Neural cell (in vitro differentiated cells): ENCODE measurements at regions not wholly inside any gene's neighbourhood (a gene's known extent, or its start where the extent isn't known, plus 50 kb on each side); places are given as distances from the start of the nearest gene placed in this dataset.

Source experiments
- H2AFZ ChIP-seq: fragments of 200-600, 300-800 bp; sonication (generic), shearing (Covaris generic); 2 replicates; pipeline ENCODE4 v1.6.0; 2014; ENCODE audit warnings: low read depth, mild to moderate bottlenecking, antibody characterized with exemption, low read length, moderate library complexity
- H3F3A ChIP-seq: fragments of 200-600 bp; shearing (Covaris generic); 2 replicates; pipeline ENCODE4 v1.6.1; 2016; ENCODE audit warnings: mild to moderate bottlenecking, moderate library complexity, mixed read lengths, antibody characterized with exemption, low read length; ENCODE audit not compliant: insufficient read depth, poor library complexity, severe bottlenecking
- H3K27ac ChIP-seq: fragments of 200-600, 300-800 bp; sonication (generic), shearing (Covaris generic); 2 replicates; pipeline ENCODE4 v1.5.1; 2014; ENCODE audit warnings: mild to moderate bottlenecking, low read length, moderate library complexity
- H3K27me3 ChIP-seq: fragments of 300-800, 200-600 bp; sonication (generic), shearing (Covaris generic); 2 replicates; pipeline ENCODE4 v1.6.0; 2014; ENCODE audit warnings: mild to moderate bottlenecking, low read depth, low read length, moderate library complexity; ENCODE audit not compliant: insufficient read depth
- H3K36me3 ChIP-seq: fragments of 300-800, 200-600 bp; sonication (generic), shearing (Covaris generic); 2 replicates; pipeline ENCODE4 v1.5.1; 2014; ENCODE audit warnings: mild to moderate bottlenecking, antibody characterized with exemption, low read length, moderate library complexity; ENCODE audit not compliant: insufficient read depth
- H3K4me2 ChIP-seq: fragments of 300-800, 200-600 bp; sonication (generic), shearing (Covaris generic); 2 replicates; pipeline ENCODE4 v1.6.0; 2014; ENCODE audit warnings: mild to moderate bottlenecking, low read length
- H3K4me3 ChIP-seq: fragments of 300-800, 200-600 bp; sonication (generic), shearing (Covaris generic); 2 replicates; pipeline ENCODE4 v1.5.1; 2014; ENCODE audit warnings: mild to moderate bottlenecking, low read length, moderate library complexity
- H3K79me2 ChIP-seq: fragments of 200-600 bp; shearing (Covaris generic); replicated peaks from 2 replicates; pipeline ENCODE4 v1.6.0; 2014; ENCODE audit warnings: mild to moderate bottlenecking, low read length, moderate library complexity; ENCODE audit not compliant: insufficient read depth
- H3K9ac ChIP-seq: fragments of 300-800, 200-600 bp; sonication (generic), shearing (Covaris generic); 2 replicates; pipeline ENCODE4 v1.6.1; 2016; ENCODE audit warnings: mild to moderate bottlenecking, low read length, mixed read lengths
- H3K9me2 ChIP-seq: fragments of 200-600 bp; shearing (Covaris generic); 2 replicates; pipeline ENCODE4 v1.6.1; 2016; ENCODE audit warnings: mild to moderate bottlenecking, low read length, mixed read lengths; ENCODE audit not compliant: insufficient read depth
- H3K9me3 ChIP-seq: fragments of 200-600, 300-800 bp; sonication (generic), shearing (Covaris generic); 2 replicates; pipeline ENCODE4 v1.6.1; 2016; ENCODE audit warnings: mild to moderate bottlenecking, mixed run types, low read length, moderate library complexity, mixed read lengths
- H4K20me1 ChIP-seq: fragments of 200-600 bp; shearing (Covaris generic); 2 replicates; pipeline ENCODE4 v1.6.1; 2016; ENCODE audit warnings: mild to moderate bottlenecking, mixed run types; ENCODE audit not compliant: insufficient read depth
- CTCF ChIP-seq: fragments of 450-650 bp; IDR thresholded peaks from 2 replicates; pipeline ENCODE4 v1.5.1; 2014; ENCODE audit warnings: antibody characterized with exemption, mild to moderate bottlenecking, moderate library complexity; ENCODE audit not compliant: poor library complexity, severe bottlenecking
- EP300 ChIP-seq: fragments of 450-650 bp; conservative IDR thresholded peaks from 2 replicates; pipeline ENCODE4 v1.6.1; 2014; ENCODE audit warnings: antibody characterized with exemption, mild to moderate bottlenecking, moderate library complexity; ENCODE audit not compliant: poor library complexity, severe bottlenecking
- EZH2 ChIP-seq: fragments of 200-600, 300-800 bp; shearing (Covaris generic), sonication (generic); IDR thresholded peaks from 2 replicates; pipeline ENCODE4 v1.6.1; 2014; ENCODE audit warnings: antibody characterized with exemption, low read length, borderline replicate concordance, mild to moderate bottlenecking; ENCODE audit not compliant: insufficient read depth, poor library complexity, severe bottlenecking
- MXI1 ChIP-seq: fragments of 450-650 bp; conservative IDR thresholded peaks from 2 replicates; pipeline ENCODE4 v1.6.1; 2014; ENCODE audit warnings: antibody characterized with exemption, mild to moderate bottlenecking; ENCODE audit not compliant: poor library complexity, severe bottlenecking
- POLR2AphosphoS5 ChIP-seq: IDR thresholded peaks from 2 replicates; pipeline ENCODE4 v1.6.1; 2012
- RAD21 ChIP-seq: fragments of 450-650 bp; conservative IDR thresholded peaks from 2 replicates; pipeline ENCODE4 v1.6.1; 2014; ENCODE audit warnings: antibody characterized with exemption, mild to moderate bottlenecking, moderate library complexity
- REST ChIP-seq: IDR thresholded peaks from 2 replicates; pipeline ENCODE4 v1.6.1; 2012; ENCODE audit warnings: borderline replicate concordance
- SMC3 ChIP-seq: fragments of 450-650 bp; conservative IDR thresholded peaks from 2 replicates; pipeline ENCODE4 v1.6.1; 2014; ENCODE audit warnings: antibody characterized with exemption, mild to moderate bottlenecking, moderate library complexity; ENCODE audit not compliant: poor library complexity
- TAF1 ChIP-seq: IDR thresholded peaks from 2 replicates; pipeline ENCODE4 v1.6.1; 2012; ENCODE audit warnings: low read depth

- no peaks in the 10 kb centered on the region for H3F3A ChIP-seq
- H3K4me2 ChIP-seq, result no peak overlapping the region
- H3K9ac ChIP-seq, result no peak overlapping the region
Observed at GRCh38 chr5:38615981-38616451, 59.6 kb upstream of the LIFR start.

GRCh38 chr5:38618154-38618553, 61.7 kb upstream of the LIFR start:
- Histone ChIP-seq H4K20me1 (no peaks in the 10 kb centered on the region), H3K79me2 (no peaks in the 10 kb centered on the region), H3K4me3 (no peak overlapping the region), H3F3A (no peaks in the 10 kb centered on the region), H3K27ac (no peak overlapping the region), H3K27me3 (no peaks in the 10 kb centered on the region), H3K36me3 (no peaks in the 10 kb centered on the region), H3K4me2 (no peak overlapping the region), H3K9me2 (no peaks in the 10 kb centered on the region), H2AFZ (no peak overlapping the region), H3K9ac (no peak overlapping the region), H3K9me3 (no peaks in the 10 kb centered on the region)
- TF ChIP-seq REST, result no peak
- no peak for TF ChIP-seq RAD21
- no peak for TF ChIP-seq EZH2
- no peak for TF ChIP-seq POLR2AphosphoS5
- TF ChIP-seq TAF1, result no peak
- TF ChIP-seq EP300, result no peak
- no peak for TF ChIP-seq MXI1
- TF ChIP-seq SMC3, result no peak

More at GRCh38 chr5:38615981-38616451, 59.6 kb upstream of the LIFR start:
- Histone ChIP-seq H4K20me1 (no peaks in the 10 kb centered on the region), H3K27me3 (no peaks in the 10 kb centered on the region), H2AFZ (no peak overlapping the region), H3K27ac (no peak overlapping the region), H3K36me3 (no peaks in the 10 kb centered on the region), H3K9me2 (no peaks in the 10 kb centered on the region), H3K79me2 (no peaks in the 10 kb centered on the region), H3K4me3 (no peak overlapping the region), H3K9me3 (no peaks in the 10 kb centered on the region)
- TF ChIP-seq CTCF, result no peak
- TF ChIP-seq SMC3, result no peak
- no peak for TF ChIP-seq REST
- no peak for TF ChIP-seq RAD21
- TF ChIP-seq EP300, result no peak
- TF ChIP-seq POLR2AphosphoS5, result no peak
- TF ChIP-seq EZH2, result no peak
- no peak for TF ChIP-seq TAF1
- TF ChIP-seq MXI1, result no peak
